Activated CD4-positive, alpha-beta memory T cell treated with anti-CD3 and anti-CD28 coated beads for 36 hours (primary cell): ENCODE measurements at regions not wholly inside any gene's neighbourhood (a gene's known extent, or its start where the extent isn't known, plus 50 kb on each side); places are given as distances from the start of the nearest gene placed in this dataset.
"Not testable (repeated sequence)": the region's sequence is repeated elsewhere in the genome, so short reads cannot be mapped to it uniquely, and the experiment has no call there.

Source experiments
- CTCF ChIA-PET: fragments of 350-600 bp; sonication (Branson Sonifier 250); formaldehyde crosslinking; loops from one replicate; lab custom pipeline; 2021; ENCODE audit warnings: antibody characterized with exemption, inconsistent platforms; lab: Charles Lee
- POLR2A ChIA-PET: fragments of 350-600 bp; sonication (Branson Sonifier 250); formaldehyde crosslinking; loops from one replicate; lab custom pipeline; 2021; ENCODE audit warnings: antibody characterized with exemption; lab: Charles Lee
- DNase-seq: peaks from one replicate; pipeline ENCODE4 v3.0.0-alpha.2; 2020
- H3K27ac Mint-ChIP-seq: one replicate; pipeline ENCODE4 v1.8.0; 2021; ENCODE audit warnings: mixed read lengths
- H3K27me3 Mint-ChIP-seq: one replicate; pipeline ENCODE4 v1.8.0; 2021; ENCODE audit warnings: mixed read lengths
- H3K36me3 Mint-ChIP-seq: one replicate; pipeline ENCODE4 v1.8.0; 2021; ENCODE audit warnings: mixed read lengths
- H3K4me1 Mint-ChIP-seq: one replicate; pipeline ENCODE4 v1.8.0; 2021; ENCODE audit warnings: low read depth, mixed read lengths
- H3K4me3 Mint-ChIP-seq: one replicate; pipeline ENCODE4 v1.8.0; 2021; ENCODE audit warnings: mild to moderate bottlenecking, mixed read lengths
- H3K9me3 Mint-ChIP-seq: one replicate; pipeline ENCODE4 v1.8.0; 2021; ENCODE audit warnings: mixed read lengths
- intact Hi-C: fragments of 100-400 bp; cut with micrococcal nuclease; formaldehyde crosslinking; loops from one replicate; pipeline ENCODE4 v1.15.1; 2023

- H3K4me3 Mint-ChIP-seq, H3K4me1 Mint-ChIP-seq, H3K27me3 Mint-ChIP-seq, intact Hi-C loops, CTCF ChIA-PET, DNase-seq, POLR2A ChIA-PET, H3K27ac Mint-ChIP-seq, H3K36me3 Mint-ChIP-seq: not testable (repeated sequence)
- peaks cover 11% of the 10 kb centered on the region for H3K9me3 Mint-ChIP-seq
Observed at GRCh38 chr2:52337786-52338185, 1305.9 kb upstream of the NRXN1 start.

GRCh38 chr2:52336951-52337350 lies 1305.0 kb upstream of the NRXN1 start:
- POLR2A ChIA-PET, result no interaction called here
- Mint-ChIP-seq H3K4me3 (no peak overlapping the region), H3K27ac (no peak overlapping the region), H3K4me1 (no peaks in the 10 kb centered on the region), H3K27me3 (no peaks in the 10 kb centered on the region), H3K9me3 (peaks cover 11% of the 10 kb centered on the region), H3K36me3 (no peaks in the 10 kb centered on the region)
- DNase-seq, result no peak
- CTCF ChIA-PET, result no interaction called here
- intact Hi-C loops, result no loop called here

- Mint-ChIP-seq H3K4me1 (no peaks in the 10 kb centered on the region), H3K9me3 (peaks cover 17% of the 10 kb centered on the region), H3K4me3 (no peak overlapping the region), H3K27me3 (no peaks in the 10 kb centered on the region), H3K27ac (no peak overlapping the region), H3K36me3 (no peaks in the 10 kb centered on the region)
- DNase-seq, result no peak
- ChIA-PET POLR2A (no interaction called here), CTCF (no interaction called here)
- intact Hi-C loops, result no loop called here
Observed at GRCh38 chr2:52335727-52336126, 1303.8 kb upstream of the NRXN1 start.

GRCh38 chr2:52334185-52334584 lies 1302.3 kb upstream of the NRXN1 start:
- intact Hi-C loops, result no loop called here
- Mint-ChIP-seq H3K4me3 (no peak overlapping the region), H3K9me3 (peaks cover 19% of the 10 kb centered on the region), H3K4me1 (no peaks in the 10 kb centered on the region), H3K36me3 (no peaks in the 10 kb centered on the region), H3K27me3 (no peaks in the 10 kb centered on the region), H3K27ac (no peak overlapping the region)
- ChIA-PET CTCF (no interaction called here), POLR2A (no interaction called here)
- DNase-seq, result no peak

GRCh38 chr2:52327641-52328040 lies 1295.7 kb upstream of the NRXN1 start:
- H3K4me3 Mint-ChIP-seq, result no peak overlapping the region
- ChIA-PET CTCF (no interaction called here), POLR2A (no interaction called here)
- no peaks in the 10 kb centered on the region for H3K4me1 Mint-ChIP-seq
- DNase-seq, result no peak
- intact Hi-C loops, result no loop called here
- no peaks in the 10 kb centered on the region for H3K27me3 Mint-ChIP-seq
- H3K36me3 Mint-ChIP-seq, result no peaks in the 10 kb centered on the region
- peaks cover 26% of the 10 kb centered on the region for H3K9me3 Mint-ChIP-seq
- H3K27ac Mint-ChIP-seq, result no peak overlapping the region

- no peaks in the 10 kb centered on the region for H3K36me3 Mint-ChIP-seq
- H3K9me3 Mint-ChIP-seq, result peaks cover 7% of the 10 kb centered on the region
- CTCF ChIA-PET, result no interaction called here
- no peak overlapping the region for H3K4me3 Mint-ChIP-seq
- H3K27me3 Mint-ChIP-seq, result no peaks in the 10 kb centered on the region
- H3K4me1 Mint-ChIP-seq, result no peaks in the 10 kb centered on the region
- intact Hi-C loops, result no loop called here
- no peak for DNase-seq
- POLR2A ChIA-PET, result no interaction called here
- H3K27ac Mint-ChIP-seq, result no peak overlapping the region
Observed at GRCh38 chr2:52314231-52314630, 1282.3 kb upstream of the NRXN1 start.

GRCh38 chr2:52312486-52312885 lies 1280.6 kb upstream of the NRXN1 start:
- DNase-seq, result no peak
- Mint-ChIP-seq H3K9me3 (peaks cover 7% of the 10 kb centered on the region), H3K4me3 (no peak overlapping the region), H3K4me1 (no peaks in the 10 kb centered on the region), H3K36me3 (no peaks in the 10 kb centered on the region), H3K27ac (no peak overlapping the region), H3K27me3 (no peaks in the 10 kb centered on the region)
- CTCF ChIA-PET, result no interaction called here
- POLR2A ChIA-PET, result no interaction called here
- intact Hi-C loops, result no loop called here

- Mint-ChIP-seq H3K36me3 (no peaks in the 10 kb centered on the region), H3K4me1 (no peaks in the 10 kb centered on the region), H3K27ac (no peak overlapping the region), H3K4me3 (no peak overlapping the region), H3K27me3 (no peaks in the 10 kb centered on the region), H3K9me3 (peaks cover 7% of the 10 kb centered on the region)
- DNase-seq, result no peak
- ChIA-PET CTCF (no interaction called here), POLR2A (no interaction called here)
- intact Hi-C loops, result no loop called here
Observed at GRCh38 chr2:52311862-52312261, 1279.9 kb upstream of the NRXN1 start.

- Mint-ChIP-seq H3K27me3 (no peaks in the 10 kb centered on the region), H3K4me3 (no peak overlapping the region), H3K9me3 (peaks cover 18% of the 10 kb centered on the region), H3K36me3 (no peaks in the 10 kb centered on the region), H3K27ac (no peak overlapping the region), H3K4me1 (no peaks in the 10 kb centered on the region)
- DNase-seq, result no peak
- intact Hi-C loops, result no loop called here
- ChIA-PET CTCF (no interaction called here), POLR2A (no interaction called here)
Observed at GRCh38 chr2:52308156-52308555, 1276.2 kb upstream of the NRXN1 start.

- Mint-ChIP-seq H3K9me3 (peaks cover 12% of the 10 kb centered on the region), H3K27me3 (no peaks in the 10 kb centered on the region), H3K4me3 (no peak overlapping the region), H3K4me1 (no peaks in the 10 kb centered on the region), H3K27ac (no peak overlapping the region), H3K36me3 (no peaks in the 10 kb centered on the region)
- POLR2A ChIA-PET, result no interaction called here
- intact Hi-C loops, result no loop called here
- DNase-seq, result no peak
- CTCF ChIA-PET, result no interaction called here
Observed at GRCh38 chr2:52294628-52295027, 1262.7 kb upstream of the NRXN1 start.

- CTCF ChIA-PET, result no interaction called here
- POLR2A ChIA-PET, result no interaction called here
- Mint-ChIP-seq H3K27me3 (no peaks in the 10 kb centered on the region), H3K27ac (no peak overlapping the region), H3K36me3 (no peaks in the 10 kb centered on the region), H3K4me1 (no peaks in the 10 kb centered on the region), H3K9me3 (no peaks in the 10 kb centered on the region), H3K4me3 (no peak overlapping the region)
- no peak for DNase-seq
- intact Hi-C loops, result no loop called here
Observed at GRCh38 chr2:52292801-52293200, 1260.9 kb upstream of the NRXN1 start.

- POLR2A ChIA-PET, result no interaction called here
- H3K36me3 Mint-ChIP-seq, result no peaks in the 10 kb centered on the region
- intact Hi-C loops, result no loop called here
- H3K9me3 Mint-ChIP-seq, result no peaks in the 10 kb centered on the region
- H3K27ac Mint-ChIP-seq, result no peak overlapping the region
- no peak for DNase-seq
- H3K4me1 Mint-ChIP-seq, result no peaks in the 10 kb centered on the region
- CTCF ChIA-PET, result no interaction called here
- H3K4me3 Mint-ChIP-seq, result no peak overlapping the region
- no peaks in the 10 kb centered on the region for H3K27me3 Mint-ChIP-seq
Observed at GRCh38 chr2:52289741-52290140, 1257.8 kb upstream of the NRXN1 start.

- CTCF ChIA-PET, result no interaction called here
- Mint-ChIP-seq H3K36me3 (no peaks in the 10 kb centered on the region), H3K9me3 (peaks cover 3% of the 10 kb centered on the region), H3K4me1 (no peaks in the 10 kb centered on the region), H3K4me3 (no peak overlapping the region), H3K27ac (no peak overlapping the region), H3K27me3 (no peaks in the 10 kb centered on the region)
- intact Hi-C loops, result no loop called here
- POLR2A ChIA-PET, result no interaction called here
- DNase-seq, result no peak
Observed at GRCh38 chr2:52288596-52288995, 1256.7 kb upstream of the NRXN1 start.
